ENCODE measurements at regions not wholly inside any gene's neighbourhood (a gene's known extent, or its start where the extent isn't known, plus 50 kb on each side); places are given as distances from the start of the nearest gene placed in this dataset.

GRCh38 chr1:244187310-244187709, 136.2 kb downstream of the ZBTB18 start:
- TF ChIP-seq CTCF (IDR thresholded peaks at IDR 0.05): no peak
- no peak for TF ChIP-seq MAX (CRISPR knock-in tag; IDR thresholded peaks at IDR 0.05)
- no peak for TF ChIP-seq ZSCAN18 (CRISPR knock-in tag; IDR thresholded peaks at IDR 0.05)
- no peak for TF ChIP-seq ESRRA (CRISPR knock-in tag; IDR thresholded peaks at IDR 0.05; ENCODE audit: borderline replicate concordance)
- no peak for TF ChIP-seq FOXP4 (CRISPR knock-in tag; IDR thresholded peaks at IDR 0.05)
- TF ChIP-seq RELA (CRISPR knock-in tag; IDR thresholded peaks at IDR 0.05; ENCODE audit: borderline replicate concordance): no peak
- TF ChIP-seq E2F4 (CRISPR knock-in tag; IDR thresholded peaks at IDR 0.05; ENCODE audit: borderline replicate concordance, low read depth): no peak
